Erythroblast (primary cell): ENCODE measurements at regions not wholly inside any gene's neighbourhood (a gene's known extent, or its start where the extent isn't known, plus 50 kb on each side); places are given as distances from the start of the nearest gene placed in this dataset.
"Not testable (repeated sequence)": the region's sequence is repeated elsewhere in the genome, so short reads cannot be mapped to it uniquely, and the experiment has no call there.

ENCODE experiments used
- DNase-seq, 2 experiments: peaks; one replicate each; lab custom pipeline; 2025; lab: John Stamatoyannopoulos, UW
- GATA1 ChIP-seq: IDR thresholded peaks from 2 replicates; pipeline ENCODE4 v1.6.1; 2011; ENCODE audit warnings: low read depth, mild to moderate bottlenecking, control low read depth, low read length, moderate library complexity
- POLR2A ChIP-seq: IDR thresholded peaks from 2 replicates; pipeline ENCODE4 v1.6.1; 2011; ENCODE audit warnings: mild to moderate bottlenecking, low read length

DNA sequence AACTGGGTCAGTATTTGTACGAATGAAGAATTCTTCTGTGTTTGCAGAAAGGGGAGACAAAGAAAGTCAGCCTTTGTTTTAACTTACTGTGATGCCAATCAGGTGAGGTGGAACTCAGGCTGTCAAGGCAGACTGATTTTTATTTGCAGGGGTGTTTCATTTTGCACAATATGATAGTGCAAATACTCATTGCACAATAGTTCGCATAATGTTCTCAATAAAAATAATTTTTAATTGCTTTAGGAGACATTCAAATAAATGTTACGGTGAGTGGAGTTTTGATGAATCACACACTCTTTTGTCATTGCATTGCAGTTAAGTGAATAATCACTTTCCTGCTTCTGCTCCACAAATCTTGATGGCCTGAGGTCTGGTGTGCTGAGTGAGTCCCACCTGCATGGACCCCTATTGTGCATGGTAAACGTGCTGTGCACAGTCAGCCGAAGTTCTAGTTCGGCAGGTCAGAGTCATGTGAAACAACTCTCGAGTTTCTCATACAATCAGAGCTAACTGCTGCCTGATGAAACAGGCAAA, 141.3 kb upstream of the FZD8 start:
- TF ChIP-seq GATA1 (no peak), POLR2A (no peak)
- DNase-seq: no peak

GRCh38 chr10:35781643-35782035, 139.5 kb upstream of the FZD8 start:
- peak; percentile 4 to 15 for DNase-seq
- TF ChIP-seq POLR2A (no peak), GATA1 (no peak)

- TF ChIP-seq POLR2A (no peak), GATA1 (no peak)
- no peak for DNase-seq
Measured at GRCh38 chr10:35780970-35781642, 139.0 kb upstream of the FZD8 start.

- TF ChIP-seq POLR2A: no peak
- DNase-seq: no peak
Measured at GRCh38 chr10:35778306-35778705, 136.2 kb upstream of the FZD8 start.

GRCh38 chr10:35776557-35776956, 134.5 kb upstream of the FZD8 start:
- not testable (repeated sequence) for DNase-seq

GRCh38 chr10:35774109-35774508, 132.0 kb upstream of the FZD8 start:
- no peak for DNase-seq
- TF ChIP-seq GATA1: no peak
- no peak for TF ChIP-seq POLR2A

- TF ChIP-seq GATA1 (no peak), POLR2A (no peak)
Measured at GRCh38 chr10:35770817-35771355, 128.8 kb upstream of the FZD8 start.

DNA sequence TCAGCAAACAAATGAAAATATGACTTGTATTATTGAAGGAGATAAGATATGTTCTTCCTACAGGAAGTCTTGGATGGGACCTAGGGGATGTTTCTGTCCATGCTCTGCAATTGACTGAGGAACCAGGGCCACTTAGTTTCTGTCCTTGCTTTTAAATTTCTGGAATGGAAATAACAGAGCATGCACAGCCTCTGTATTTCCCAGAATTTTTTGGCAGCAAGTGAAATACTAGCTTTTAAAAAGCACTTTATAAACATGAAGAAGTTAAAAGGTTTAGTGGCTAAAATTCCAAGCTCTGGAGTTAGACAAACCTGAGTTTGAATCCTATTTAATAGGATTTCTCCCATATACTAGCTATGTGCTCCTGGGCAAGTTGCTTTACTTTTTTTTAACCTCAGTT, 127.7 kb upstream of the FZD8 start:
- no peak for TF ChIP-seq GATA1
- TF ChIP-seq POLR2A: no peak
- no peak for DNase-seq

More at GRCh38 chr10:35770817-35771355, 128.8 kb upstream of the FZD8 start:
- DNase-seq: no peak

DNA sequence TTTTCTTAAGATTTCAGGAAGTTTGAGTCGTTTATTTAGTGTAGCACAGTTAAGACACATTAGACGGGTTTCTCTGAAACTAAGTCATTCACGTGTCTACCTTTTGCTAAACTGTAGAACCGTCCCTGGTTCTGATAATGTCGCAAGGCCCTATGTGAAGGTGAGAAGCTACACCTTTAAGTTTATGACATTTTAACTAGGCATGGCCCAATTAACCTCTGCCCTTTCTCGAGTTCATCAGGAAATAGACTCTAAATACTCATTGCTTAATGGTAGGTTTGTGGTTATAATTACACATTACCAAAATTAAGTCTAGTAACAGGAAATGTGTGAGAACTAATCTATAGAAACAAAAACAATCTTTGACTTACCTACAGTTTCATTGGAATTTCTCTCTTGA, 126.6 kb upstream of the FZD8 start:
- TF ChIP-seq GATA1: no peak
- TF ChIP-seq POLR2A: no peak
- DNase-seq: no peak

GRCh38 chr10:35768011-35768410, 125.9 kb upstream of the FZD8 start:
- no peak for DNase-seq
- no peak for TF ChIP-seq GATA1
- TF ChIP-seq POLR2A: no peak

- no peak for DNase-seq
- TF ChIP-seq POLR2A (no peak), GATA1 (no peak)
Measured at GRCh38 chr10:35765996-35766395, 123.9 kb upstream of the FZD8 start.

- no peak for TF ChIP-seq POLR2A
- DNase-seq: no peak
Measured at GRCh38 chr10:35765066-35765527, 123.0 kb upstream of the FZD8 start.

DNA sequence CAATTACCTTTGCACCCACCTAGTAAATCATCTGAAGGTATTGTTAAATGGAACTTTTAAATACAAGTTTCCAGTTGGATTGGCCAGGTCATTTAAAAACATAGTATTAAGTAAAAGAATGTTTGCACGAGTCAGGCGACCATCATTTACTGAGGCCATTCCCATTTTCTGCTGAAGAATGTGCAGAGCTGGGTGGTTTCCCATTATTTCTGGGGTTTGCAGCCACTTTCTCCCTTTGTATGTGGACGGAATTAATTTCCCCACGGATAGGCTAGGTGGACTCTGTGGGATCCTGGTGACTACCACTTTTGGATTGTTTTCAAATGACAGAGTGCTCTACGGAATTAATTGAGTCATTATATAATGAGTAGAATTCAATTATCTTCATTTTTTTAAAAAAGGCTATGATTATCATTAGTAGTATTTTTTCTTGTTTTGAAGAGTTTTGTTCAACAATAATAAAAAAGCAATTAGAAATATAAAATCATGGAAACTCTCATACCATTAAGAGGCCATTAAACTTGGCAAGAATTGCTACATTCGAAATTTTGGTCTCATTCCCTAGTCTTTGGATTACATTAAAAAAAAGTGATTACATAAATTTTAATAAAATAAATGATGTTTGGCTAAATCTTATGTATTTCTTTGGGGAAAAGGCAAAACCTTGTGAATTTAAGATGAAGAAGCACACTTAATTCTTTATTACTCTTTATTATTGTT, 120.4 kb upstream of the FZD8 start:
- DNase-seq: no peak
- TF ChIP-seq GATA1: no peak
- TF ChIP-seq POLR2A: no peak

DNA sequence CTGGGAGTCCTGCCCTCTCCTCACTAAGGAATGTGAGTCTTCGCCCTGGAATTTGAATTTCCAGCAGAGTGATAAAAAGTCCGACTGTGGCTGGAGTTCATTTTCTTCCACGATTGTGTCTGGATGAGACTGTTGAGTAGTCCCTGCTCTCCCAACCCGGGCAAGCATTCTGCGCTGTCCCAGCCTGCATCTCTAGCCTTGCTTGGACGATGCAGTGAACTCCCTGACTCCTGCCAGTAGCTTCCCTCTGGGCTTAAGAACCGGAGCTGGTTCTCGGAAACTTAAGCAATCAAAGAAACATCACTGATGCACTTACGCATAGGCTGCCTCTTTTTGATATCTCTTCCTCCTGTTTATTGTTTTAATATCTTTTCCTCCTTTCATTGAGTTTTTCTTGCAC, 116.0 kb upstream of the FZD8 start:
- TF ChIP-seq GATA1 (no peak), POLR2A (no peak)
- no peak for DNase-seq
